PFSK-1 (cell line): ENCODE measurements at regions not wholly inside any gene's neighbourhood (a gene's known extent, or its start where the extent isn't known, plus 50 kb on each side); places are given as distances from the start of the nearest gene placed in this dataset.

Experiments
- POLR2AphosphoS5 ChIP-seq: IDR thresholded peaks from 2 replicates; pipeline ENCODE4 v1.6.1; 2012; ENCODE audit warnings: low read depth, mild to moderate bottlenecking, control low read depth, low read length, moderate library complexity
- SIN3A ChIP-seq: IDR thresholded peaks from 2 replicates; pipeline ENCODE4 v1.6.1; 2012; ENCODE audit warnings: mild to moderate bottlenecking, low read length, moderate library complexity, borderline replicate concordance; ENCODE audit not compliant: insufficient read depth
- TAF1 ChIP-seq: IDR thresholded peaks from 2 replicates; pipeline ENCODE4 v1.6.1; 2012; ENCODE audit warnings: low read length, control low read depth, borderline replicate concordance; ENCODE audit not compliant: insufficient read depth

GRCh38 chr11:32487270-32487669 is 51.9 kb upstream of the WT1 start:
- TF ChIP-seq POLR2AphosphoS5 (no peak), TAF1 (no peak), SIN3A (no peak)
